Lung (tissue), 1 donor: ENCODE measurements at regions not wholly inside any gene's neighbourhood (a gene's known extent, or its start where the extent isn't known, plus 50 kb on each side); places are given as distances from the start of the nearest gene placed in this dataset. TPM values are rescaled to one million over a fixed set of nuclear protein-coding genes. Genes with fewer than 3 reads are reported as not detected.

Source experiments
- small RNA-seq: library from RNA; depleted of rRNA; stranded (forward); fragments of <200 nt; gene quantifications from one replicate; pipeline ENCODE3, GENCODE V24; 2014; ENCODE audit warnings: low replicate concordance

Small RNA genes in the stretch of these regions (small RNA-seq; reads per million reads assigned to genes)
- not detected for gene RNU6-954P
- not detected for gene ZNF114P1
